SKM-1 treated with dmso at 0.1 percent for 144 hours (cell line): ENCODE measurements at regions not wholly inside any gene's neighbourhood (a gene's known extent, or its start where the extent isn't known, plus 50 kb on each side); places are given as distances from the start of the nearest gene placed in this dataset.
"Not testable (repeated sequence)": the region's sequence is repeated elsewhere in the genome, so short reads cannot be mapped to it uniquely, and the experiment has no call there.

ENCODE experiments used
- DNase-seq: peaks from one replicate; lab custom pipeline; 2025; ENCODE audit not compliant: unreplicated experiment; lab: John Stamatoyannopoulos, UW

DNA sequence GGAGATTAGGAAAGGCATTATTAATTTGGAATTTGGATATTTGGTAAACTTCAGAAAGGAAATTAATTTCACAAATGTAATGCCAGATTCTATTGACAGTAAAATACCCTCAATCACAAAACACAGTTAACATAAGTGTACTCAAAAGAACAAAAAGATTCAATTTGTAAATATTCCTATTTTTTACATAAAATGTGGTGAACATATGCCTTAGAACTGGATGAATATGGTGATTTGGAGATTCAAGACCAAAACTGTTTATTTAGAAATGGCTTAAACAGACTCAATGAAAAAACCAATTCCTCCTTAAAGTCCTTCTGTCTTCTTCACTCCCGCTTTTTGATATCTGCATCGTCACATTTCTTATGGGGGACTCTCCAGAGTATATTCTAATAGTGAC lies 417.6 kb upstream of the TENM3 start:
- DNase-seq: no peak

- no peak for DNase-seq
These were observed 416.0 kb upstream of the TENM3 start for GRCh38 chr4:181827246-181827645.

GRCh38 chr4:181830404-181831035 lies 412.7 kb upstream of the TENM3 start:
- no peak for DNase-seq

DNA sequence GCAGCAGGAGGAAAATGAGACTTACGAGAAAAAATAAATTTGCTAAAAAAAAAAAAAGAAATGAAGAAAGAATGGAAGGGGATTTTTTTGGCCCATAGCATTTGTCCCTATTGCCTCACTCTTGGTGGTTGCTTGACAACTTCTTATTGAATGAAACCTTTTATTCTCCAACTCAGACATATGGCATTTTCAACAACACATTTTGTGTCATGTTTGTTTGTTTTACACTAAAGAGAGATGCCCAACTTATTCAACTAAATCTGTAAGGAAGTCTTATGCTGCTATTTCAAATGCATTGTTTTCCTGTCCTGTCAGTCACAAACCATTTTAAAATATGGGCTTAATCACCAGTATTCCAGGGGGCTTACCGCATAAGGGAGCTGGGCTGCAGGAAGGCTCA lies 409.1 kb upstream of the TENM3 start:
- DNase-seq: no peak

GRCh38 chr4:181835348-181835747 lies 407.9 kb upstream of the TENM3 start:
- DNase-seq: no peak

GRCh38 chr4:181838253-181838652 lies 404.9 kb upstream of the TENM3 start:
- DNase-seq: no peak

- not testable (repeated sequence) for DNase-seq
These were observed 399.4 kb upstream of the TENM3 start for GRCh38 chr4:181843797-181844196.

DNA sequence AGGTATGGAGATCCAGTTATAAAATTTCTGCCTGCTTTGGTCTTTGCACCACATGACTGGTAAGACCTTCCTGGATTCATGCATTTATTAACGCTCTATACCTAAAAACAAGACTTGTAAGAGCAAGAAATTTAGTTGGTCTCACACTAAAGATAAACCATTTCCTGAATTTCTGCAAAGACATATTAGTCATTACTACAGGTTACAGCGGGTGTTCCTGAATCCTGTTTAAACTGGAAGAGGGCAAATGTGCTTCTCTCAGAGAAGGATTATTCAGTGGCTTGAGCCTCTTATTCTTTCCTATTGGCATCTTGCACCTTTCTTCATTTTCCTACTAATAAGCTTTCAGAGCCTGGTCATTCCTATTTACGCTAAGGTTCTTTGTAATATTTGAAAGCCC lies 397.6 kb upstream of the TENM3 start:
- DNase-seq: no peak

- no peak for DNase-seq
These were observed 396.3 kb upstream of the TENM3 start for GRCh38 chr4:181846934-181847333.

DNA sequence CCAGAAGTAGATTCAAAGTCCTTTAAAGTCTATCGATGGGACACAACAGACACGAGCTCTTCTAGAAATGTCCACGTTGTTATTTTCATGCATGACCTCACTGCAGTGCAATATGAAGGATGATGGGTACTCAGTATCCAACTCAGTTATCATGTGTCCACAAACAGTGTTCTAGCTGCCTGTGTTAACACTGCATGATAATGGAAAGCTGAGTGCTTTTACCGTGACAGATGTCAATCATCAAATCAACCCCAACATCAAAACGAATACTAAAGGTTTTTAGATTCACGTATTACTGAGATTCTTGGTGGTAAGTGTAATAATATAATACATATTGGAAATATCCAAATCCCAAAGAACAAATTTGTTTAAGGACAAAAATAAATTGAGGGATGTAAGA lies 394.8 kb upstream of the TENM3 start:
- no peak for DNase-seq

- DNase-seq: no peak
These were observed 393.7 kb upstream of the TENM3 start for GRCh38 chr4:181849472-181849871.

GRCh38 chr4:181853881-181854511 lies 389.2 kb upstream of the TENM3 start:
- no peak for DNase-seq

GRCh38 chr4:181855307-181855706 lies 387.9 kb upstream of the TENM3 start:
- no peak for DNase-seq

- DNase-seq: not testable (repeated sequence)
These were observed 385.7 kb upstream of the TENM3 start for GRCh38 chr4:181857471-181857870.

GRCh38 chr4:181858741-181859140 lies 384.5 kb upstream of the TENM3 start:
- no peak for DNase-seq

- no peak for DNase-seq
These were observed 383.8 kb upstream of the TENM3 start for GRCh38 chr4:181859439-181859838.

- DNase-seq: no peak
These were observed 383.0 kb upstream of the TENM3 start for GRCh38 chr4:181860157-181860556.

DNA sequence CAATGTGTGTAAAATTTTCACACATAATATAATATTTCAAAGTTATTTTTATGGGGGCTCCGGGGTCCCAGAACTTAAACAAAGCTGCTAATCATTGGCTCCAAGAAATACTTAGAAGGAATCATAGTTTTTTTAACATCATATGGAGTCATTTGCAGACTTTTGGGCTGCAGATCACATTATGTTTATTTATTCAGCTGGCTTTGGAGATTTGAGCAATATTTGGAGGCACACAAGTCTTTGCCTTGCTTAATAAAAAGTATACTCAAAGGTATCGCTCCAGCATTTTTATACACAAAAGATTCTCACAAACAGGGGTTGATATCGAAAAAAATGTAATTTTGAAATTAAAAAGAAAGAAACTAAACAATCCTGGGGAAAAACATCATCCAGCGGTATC lies 382.5 kb upstream of the TENM3 start:
- DNase-seq: no peak

DNA sequence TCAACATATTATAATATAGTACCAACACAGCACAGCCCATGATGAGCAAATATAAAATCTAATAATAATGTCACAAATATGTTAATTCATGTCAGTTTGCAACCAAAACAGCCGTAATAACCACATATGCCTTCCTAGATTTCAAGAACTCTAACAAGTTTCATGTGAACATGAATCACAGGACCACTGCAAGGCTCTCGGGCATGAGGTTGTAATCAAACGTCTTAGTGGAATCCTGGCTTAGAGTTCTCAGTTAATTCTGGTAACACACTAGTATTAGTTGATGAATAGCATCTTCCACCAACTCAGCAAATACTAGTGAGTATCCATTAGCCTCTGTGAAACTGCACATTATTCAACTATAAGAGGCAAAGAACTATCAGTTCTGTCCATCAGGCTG lies 379.3 kb upstream of the TENM3 start:
- no peak for DNase-seq

GRCh38 chr4:181870326-181870725 lies 372.9 kb upstream of the TENM3 start:
- no peak for DNase-seq

DNA sequence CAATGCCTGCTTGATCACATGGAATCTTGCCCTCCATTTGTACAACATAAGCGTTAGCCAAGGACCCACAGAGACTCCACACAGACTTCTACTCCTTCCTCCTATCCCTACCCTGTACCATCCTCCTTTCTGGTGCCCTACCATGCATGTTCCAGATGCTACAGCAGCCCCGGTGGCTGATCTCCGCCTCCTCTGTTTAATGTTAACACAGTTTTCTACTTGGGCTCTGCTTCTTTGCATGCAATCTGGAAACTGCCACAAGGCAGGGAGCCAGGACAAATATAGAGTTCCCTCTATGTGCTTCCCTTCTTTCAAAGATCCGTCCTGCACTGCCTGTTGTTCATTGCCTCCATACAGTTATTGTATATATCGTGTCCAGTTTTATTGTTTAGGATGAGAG lies 368.6 kb upstream of the TENM3 start:
- no peak for DNase-seq

DNA sequence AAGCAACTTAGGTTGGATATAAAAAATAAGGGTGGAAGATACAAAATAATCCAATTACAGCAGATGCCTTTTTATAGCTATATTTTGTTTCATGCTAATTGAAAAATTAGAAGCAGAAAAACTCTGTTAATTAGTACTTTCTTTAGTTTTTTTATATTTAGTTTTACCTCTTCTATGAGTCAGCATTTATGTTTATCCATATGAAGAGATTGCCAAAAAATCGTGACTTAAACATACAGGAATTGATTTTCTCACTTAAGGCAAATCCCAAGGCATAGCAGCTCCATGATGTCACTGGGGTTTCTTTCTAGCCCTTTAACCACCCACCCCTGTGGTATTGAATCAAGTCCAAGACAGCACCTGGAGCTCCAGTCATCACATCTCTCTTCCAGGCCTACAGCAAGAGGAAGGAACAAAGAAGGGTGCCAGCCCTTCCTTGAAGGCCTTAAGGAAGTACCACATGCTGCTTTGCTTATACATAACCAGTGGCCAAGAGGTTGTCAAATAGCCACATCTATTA lies 365.8 kb upstream of the TENM3 start:
- no peak for DNase-seq

- no peak for DNase-seq
These were observed 353.2 kb upstream of the TENM3 start for GRCh38 chr4:181890031-181890430.
